Duodenal mucosa (tissue), 2 donors: ENCODE measurements at regions not wholly inside any gene's neighbourhood (a gene's known extent, or its start where the extent isn't known, plus 50 kb on each side); places are given as distances from the start of the nearest gene placed in this dataset.
"Not testable (repeated sequence)": the region's sequence is repeated elsewhere in the genome, so short reads cannot be mapped to it uniquely, and the experiment has no call there.

ENCODE experiments used
- H3K27ac ChIP-seq: one replicate; pipeline ENCODE4 v1.7.0; 2013; ENCODE audit warnings: low read depth, low read length
- H3K27me3 ChIP-seq, 2 donors: one replicate each; pipeline ENCODE4 v1.7.0; 2013; ENCODE audit warnings: low read length in 2 of 2, control low read depth in 1 of 2; ENCODE audit not compliant: insufficient read depth in 2 of 2, control insufficient read depth in 1 of 2
- H3K36me3 ChIP-seq, 2 donors: one replicate each; pipeline ENCODE4 v1.7.0; 2013; ENCODE audit warnings: low read length in 2 of 2, control low read depth in 1 of 2; ENCODE audit not compliant: insufficient read depth in 2 of 2, control insufficient read depth in 1 of 2
- H3K4me1 ChIP-seq, 2 donors: one replicate each; pipeline ENCODE4 v1.7.0; 2013; ENCODE audit warnings: low read length in 2 of 2, control low read depth in 1 of 2; ENCODE audit not compliant: insufficient read depth in 2 of 2, control insufficient read depth in 1 of 2
- H3K4me3 ChIP-seq, 2 donors: one replicate each; pipeline ENCODE4 v1.7.0; 2013; ENCODE audit warnings: low read length in 2 of 2, low read depth in 1 of 2
- H3K9ac ChIP-seq, 2 donors: one replicate each; pipeline ENCODE4 v1.7.0; 2013; ENCODE audit warnings: low read length in 2 of 2, low read depth in 1 of 2
- H3K9me3 ChIP-seq, 2 donors: one replicate each; pipeline ENCODE4 v1.7.0; 2013; ENCODE audit warnings: low read length in 2 of 2, control low read depth in 1 of 2; ENCODE audit not compliant: control insufficient read depth in 1 of 2

DNA sequence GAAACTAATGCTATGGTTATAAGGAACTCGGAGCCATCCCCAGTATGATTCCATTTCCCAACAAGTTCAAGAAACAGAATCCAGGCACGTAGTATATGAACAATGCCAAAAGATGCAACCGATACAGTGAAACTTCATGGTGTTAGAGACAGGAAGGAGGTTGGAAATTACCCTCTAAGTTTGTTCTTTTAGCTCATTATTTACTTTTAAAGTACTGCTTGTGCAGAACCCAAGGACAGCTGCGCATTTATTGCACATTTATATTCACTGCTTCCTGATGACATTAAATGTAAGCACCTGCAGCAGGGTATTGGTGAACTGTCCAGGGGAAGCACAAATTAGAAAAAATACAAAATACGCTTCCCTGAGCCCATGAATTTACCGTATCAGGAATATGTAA lies 63.0 kb upstream of the CYP1B1 start:
- Histone ChIP-seq H3K4me1 (no peaks in the 10 kb centered on the region), H3K36me3 (no peaks in the 10 kb centered on the region), H3K9me3 (no peaks in the 10 kb centered on the region), H3K9ac (no peak overlapping the region), H3K27me3 (no peaks in the 10 kb centered on the region), H3K4me3 (no peak overlapping the region), H3K27ac (no peak overlapping the region)

DNA sequence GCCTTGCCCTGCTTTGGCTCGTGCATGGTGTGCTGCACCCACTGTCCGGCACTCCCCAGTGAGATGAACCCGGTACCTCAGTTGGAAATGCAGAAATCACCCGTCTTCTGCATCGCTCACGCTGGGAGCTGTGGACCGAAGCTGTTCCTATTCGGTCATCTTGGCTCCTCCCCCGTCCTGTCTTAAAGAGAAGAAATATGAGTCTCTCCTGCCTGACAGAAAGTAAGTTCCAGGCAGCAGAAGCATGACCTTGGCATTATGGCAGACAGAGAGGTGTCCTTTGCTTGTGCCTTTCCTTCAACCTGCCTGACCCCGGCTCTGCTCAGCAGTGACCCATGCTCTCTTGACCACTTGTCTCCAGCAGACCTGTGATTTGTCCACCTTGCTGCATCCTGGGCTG lies 62.5 kb upstream of the CYP1B1 start:
- Histone ChIP-seq H3K27ac (no peak overlapping the region), H3K9ac (no peak overlapping the region), H3K4me3 (no peak overlapping the region), H3K27me3 (no peaks in the 10 kb centered on the region), H3K4me1 (no peaks in the 10 kb centered on the region), H3K9me3 (no peaks in the 10 kb centered on the region), H3K36me3 (no peaks in the 10 kb centered on the region)

DNA sequence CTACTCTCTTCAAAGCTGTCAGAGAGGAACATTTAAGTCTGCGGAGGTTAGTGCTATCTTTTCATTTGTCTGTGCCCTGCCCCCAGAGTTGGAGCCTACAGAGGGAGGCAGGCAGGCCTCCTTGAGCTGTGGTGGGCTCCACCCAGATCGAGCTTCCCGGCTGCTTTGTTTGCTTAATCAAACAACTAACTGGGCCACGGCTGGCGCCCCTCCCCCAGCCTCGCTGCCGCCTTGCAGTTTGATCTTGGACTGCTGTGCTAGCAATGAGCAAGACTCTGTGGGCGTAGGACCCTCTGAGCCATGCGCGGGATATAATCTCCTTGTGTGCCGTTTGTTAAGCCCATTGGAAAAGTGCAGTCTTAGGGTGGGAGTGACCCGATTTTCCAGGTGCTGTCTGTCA lies 62.0 kb upstream of the CYP1B1 start:
- not testable (repeated sequence) for H3K36me3 ChIP-seq, H3K9me3 ChIP-seq, H3K4me1 ChIP-seq, H3K9ac ChIP-seq, H3K4me3 ChIP-seq, H3K27me3 ChIP-seq, H3K27ac ChIP-seq

DNA sequence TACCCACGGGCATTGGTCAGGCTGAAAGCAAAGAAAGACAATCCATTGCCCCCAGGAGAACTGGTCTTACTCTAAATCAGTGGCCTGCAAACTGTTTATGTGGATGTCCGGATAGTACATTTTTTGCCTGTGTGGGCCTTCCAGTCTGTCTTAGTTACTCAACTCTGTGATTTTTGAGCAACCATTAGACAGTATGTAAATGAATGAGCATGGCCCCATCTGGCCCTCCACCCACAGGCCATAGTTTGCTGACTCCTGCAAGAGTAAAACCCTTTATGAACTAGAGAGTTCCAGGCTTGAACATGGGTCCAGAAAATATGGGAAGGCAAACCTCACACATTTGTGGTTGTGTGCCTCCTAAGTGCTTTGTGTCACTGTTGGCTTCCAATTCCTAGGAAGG lies 55.7 kb upstream of the CYP1B1 start:
- H3K4me3 ChIP-seq: no peak overlapping the region
- no peaks in the 10 kb centered on the region for H3K27me3 ChIP-seq
- no peaks in the 10 kb centered on the region for H3K4me1 ChIP-seq
- H3K27ac ChIP-seq: no peak overlapping the region
- no peak overlapping the region for H3K9ac ChIP-seq
- peaks cover 0 to 9% of the 10 kb centered on the region in 2 donors for H3K9me3 ChIP-seq
- no peaks in the 10 kb centered on the region for H3K36me3 ChIP-seq

DNA sequence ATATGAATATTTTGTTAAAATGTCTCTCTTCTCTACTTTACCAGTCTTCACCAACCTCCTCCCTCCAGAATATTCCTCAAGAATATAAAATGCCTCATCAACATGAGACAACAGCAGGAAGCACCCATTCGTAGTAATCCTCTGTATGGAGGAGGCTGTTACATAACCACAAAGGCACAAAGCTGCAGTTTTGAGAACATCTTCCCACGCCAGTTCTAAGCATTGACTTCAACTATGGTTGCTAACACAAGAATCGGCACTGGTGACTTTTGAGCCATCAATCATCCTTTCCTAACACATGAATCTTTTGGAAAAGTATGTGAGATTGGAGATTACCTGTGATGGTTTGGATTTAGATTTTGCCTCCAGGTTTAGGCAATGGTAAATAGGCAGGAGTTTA lies 54.9 kb upstream of the CYP1B1 start:
- H3K27ac ChIP-seq: no peak overlapping the region
- no peak overlapping the region for H3K4me3 ChIP-seq
- H3K36me3 ChIP-seq: no peaks in the 10 kb centered on the region
- H3K27me3 ChIP-seq: no peaks in the 10 kb centered on the region
- no peak overlapping the region for H3K9ac ChIP-seq
- H3K4me1 ChIP-seq: no peaks in the 10 kb centered on the region
- peaks cover 3 to 15% of the 10 kb centered on the region in 2 donors for H3K9me3 ChIP-seq

DNA sequence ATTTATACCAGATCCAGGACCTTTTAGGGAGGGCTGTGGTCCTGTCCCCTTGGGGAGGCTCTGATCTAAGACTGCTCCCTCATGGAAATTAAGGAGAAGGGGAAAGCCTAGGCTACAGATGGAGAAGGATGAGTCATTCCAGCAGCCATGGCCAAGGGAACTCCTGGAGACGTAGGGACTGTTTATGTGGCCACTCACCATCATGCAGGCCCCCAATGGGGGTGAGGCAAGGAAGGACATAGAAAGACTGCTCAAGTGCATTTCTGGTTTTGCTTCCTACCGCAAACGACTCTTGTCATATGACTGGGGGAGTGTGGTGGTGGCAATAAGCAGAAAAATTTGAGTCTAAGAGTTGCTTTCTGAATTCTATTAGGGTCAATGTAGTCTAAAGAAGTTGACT lies 54.0 kb upstream of the CYP1B1 start:
- Histone ChIP-seq H3K36me3 (no peaks in the 10 kb centered on the region), H3K27me3 (no peaks in the 10 kb centered on the region), H3K27ac (no peak overlapping the region), H3K9me3 (peaks cover 3 to 15% of the 10 kb centered on the region in 2 donors), H3K4me1 (no peaks in the 10 kb centered on the region), H3K9ac (no peak overlapping the region), H3K4me3 (no peak overlapping the region)

DNA sequence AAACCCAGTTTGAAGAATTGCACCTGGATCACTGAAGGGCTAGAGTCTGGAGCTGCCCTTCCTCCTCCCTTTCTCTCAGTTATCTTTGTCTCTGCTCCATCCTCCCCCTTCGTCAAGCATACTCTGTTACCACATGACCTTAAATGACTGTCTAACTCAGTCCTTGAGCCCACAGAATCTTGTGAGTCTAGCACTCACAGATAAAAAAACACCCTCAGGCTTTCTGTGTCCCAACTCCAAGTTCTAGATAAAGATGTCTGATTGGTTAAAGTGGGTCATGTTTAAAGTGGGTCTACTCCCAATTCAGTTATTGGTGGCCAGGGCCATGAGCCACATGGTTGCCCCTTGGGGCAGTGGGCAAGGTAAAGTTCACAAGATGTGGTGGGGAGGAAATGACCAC lies 53.5 kb upstream of the CYP1B1 start:
- H3K9ac ChIP-seq: no peak overlapping the region

DNA sequence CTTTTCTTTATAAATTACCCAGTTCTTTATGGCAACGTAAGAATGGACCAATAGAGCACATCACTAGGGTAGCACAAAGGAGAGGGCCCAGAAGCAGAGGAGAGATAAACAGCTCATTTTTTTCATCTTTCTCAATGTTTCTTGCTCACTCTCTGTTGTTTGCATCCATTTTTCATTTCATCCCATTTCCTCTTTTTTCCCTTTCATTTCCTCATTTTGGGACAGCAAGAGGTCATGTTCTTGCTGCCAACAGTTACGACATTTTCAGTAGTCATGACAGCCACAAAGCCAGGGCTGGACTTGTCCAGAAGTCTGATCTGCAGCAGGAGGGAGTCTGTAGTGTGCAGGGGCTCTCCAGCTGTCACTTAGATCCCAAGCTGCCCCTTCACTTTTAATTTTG lies 52.7 kb upstream of the CYP1B1 start:
- Histone ChIP-seq H3K27ac (no peak overlapping the region), H3K4me3 (no peak overlapping the region), H3K9me3 (peaks cover 3 to 15% of the 10 kb centered on the region in 2 donors), H3K27me3 (no peaks in the 10 kb centered on the region), H3K9ac (no peak overlapping the region), H3K4me1 (no peaks in the 10 kb centered on the region), H3K36me3 (no peaks in the 10 kb centered on the region)

More for the DNA sequence above, 53.5 kb upstream of the CYP1B1 start:
- Histone ChIP-seq H3K4me1 (no peaks in the 10 kb centered on the region), H3K4me3 (no peak overlapping the region), H3K36me3 (no peaks in the 10 kb centered on the region), H3K9me3 (peaks cover 3 to 15% of the 10 kb centered on the region in 2 donors), H3K27me3 (no peaks in the 10 kb centered on the region), H3K27ac (no peak overlapping the region)

DNA sequence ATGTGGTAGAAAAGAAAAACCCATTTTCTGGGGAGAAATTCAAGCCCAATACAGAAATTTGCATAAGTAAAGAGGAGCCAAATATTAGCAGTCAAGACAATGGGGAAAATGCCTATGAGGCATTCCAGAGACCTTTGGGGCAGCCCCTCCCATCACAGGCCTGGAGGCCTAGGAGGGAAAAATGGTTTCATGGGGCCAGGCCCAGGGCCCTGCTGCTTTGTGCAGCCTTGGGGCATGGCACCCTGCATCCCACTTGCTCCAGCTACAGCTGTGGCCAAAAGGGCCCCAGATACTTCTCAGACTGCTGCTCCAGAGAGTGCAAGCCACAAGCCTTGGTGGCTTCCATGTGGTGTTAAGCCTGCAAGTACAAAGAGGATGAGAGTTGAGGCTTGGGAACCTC lies 51.3 kb upstream of the CYP1B1 start:
- Histone ChIP-seq H3K4me3 (no peak overlapping the region), H3K27me3 (no peaks in the 10 kb centered on the region), H3K4me1 (no peaks in the 10 kb centered on the region), H3K27ac (no peak overlapping the region), H3K9me3 (peaks cover 3 to 15% of the 10 kb centered on the region in 2 donors), H3K36me3 (no peaks in the 10 kb centered on the region), H3K9ac (no peak overlapping the region)

DNA sequence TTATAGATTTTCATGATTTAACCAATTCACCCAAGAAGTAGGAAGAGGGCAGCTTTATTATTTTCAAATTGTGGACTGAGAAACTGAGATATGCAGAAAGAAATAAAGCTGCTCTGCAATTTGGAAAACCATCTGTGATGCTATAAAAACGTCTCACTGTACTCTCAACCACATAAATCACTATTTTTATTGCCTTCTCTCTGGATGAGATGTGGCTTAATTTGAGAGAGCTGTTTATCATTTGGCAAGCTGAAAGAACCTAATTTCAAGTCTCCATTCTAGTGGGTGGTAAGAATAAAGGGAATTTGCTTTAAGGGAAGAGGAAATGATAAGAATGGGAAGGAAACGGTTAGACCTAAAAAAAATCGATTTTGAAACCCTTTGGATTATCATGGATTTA lies 49.9 kb upstream of the CYP1B1 start:
- no peaks in the 10 kb centered on the region for H3K4me1 ChIP-seq
- H3K9me3 ChIP-seq: peaks cover 3 to 15% of the 10 kb centered on the region in 2 donors
- no peak overlapping the region for H3K27ac ChIP-seq
- H3K36me3 ChIP-seq: no peaks in the 10 kb centered on the region
- H3K9ac ChIP-seq: no peak overlapping the region
- peaks cover 0 to 3% of the 10 kb centered on the region in 2 donors for H3K27me3 ChIP-seq
- no peak overlapping the region for H3K4me3 ChIP-seq
